ENCODE measurements at regions not wholly inside any gene's neighbourhood (a gene's known extent, or its start where the extent isn't known, plus 50 kb on each side); places are given as distances from the start of the nearest gene placed in this dataset.
A peak's percentile ranks its signal among the peaks of the same experiment; 100 is the strongest.

GRCh38 chr18:76569644-76570419, 74.8 kb upstream of the ZNF516 start:
- DNase-seq: no peak

GRCh38 chr18:76568731-76569130, 73.7 kb upstream of the ZNF516 start:
- DNase-seq: no peak

GRCh38 chr18:76567835-76568445, 72.9 kb upstream of the ZNF516 start:
- no peak for DNase-seq

- DNase-seq: no peak
Observed at GRCh38 chr18:76566987-76567386, 71.9 kb upstream of the ZNF516 start.

GRCh38 chr18:76565238-76566173, 70.5 kb upstream of the ZNF516 start:
- DNase-seq: peak; percentile 25

GRCh38 chr18:76564655-76565237, 69.7 kb upstream of the ZNF516 start:
- no peak for DNase-seq

GRCh38 chr18:76564117-76564516, 69.1 kb upstream of the ZNF516 start:
- DNase-seq: no peak

GRCh38 chr18:76562286-76563122, 67.5 kb upstream of the ZNF516 start:
- DNase-seq: no peak

GRCh38 chr18:76558881-76559667, 64.0 kb upstream of the ZNF516 start:
- DNase-seq: no peak

- DNase-seq: no peak
Observed at GRCh38 chr18:76557026-76557575, 62.1 kb upstream of the ZNF516 start.

GRCh38 chr18:76554547-76555222, 59.6 kb upstream of the ZNF516 start:
- no peak for DNase-seq

GRCh38 chr18:76553715-76554546, 58.9 kb upstream of the ZNF516 start:
- DNase-seq: no peak

GRCh38 chr18:76548541-76548940, 53.5 kb upstream of the ZNF516 start:
- no peak for DNase-seq

GRCh38 chr18:76547296-76547695, 52.3 kb upstream of the ZNF516 start:
- DNase-seq: no peak

- DNase-seq: no peak
Observed at GRCh38 chr18:76546436-76546835, 51.4 kb upstream of the ZNF516 start.

GRCh38 chr18:76546088-76546435, 51.0 kb upstream of the ZNF516 start:
- DNase-seq: no peak

GRCh38 chr18:76545433-76546087, 50.5 kb upstream of the ZNF516 start:
- no peak for DNase-seq

GRCh38 chr18:76544511-76545345, 49.7 kb upstream of the ZNF516 start:
- no peak for DNase-seq
